GM23338 (cell line): ENCODE measurements at regions not wholly inside any gene's neighbourhood (a gene's known extent, or its start where the extent isn't known, plus 50 kb on each side); places are given as distances from the start of the nearest gene placed in this dataset.

Source experiments
- EZH2 ChIP-seq: fragments of 200-600 bp; sonication (generic); IDR thresholded peaks from one replicate; pipeline ENCODE4 v1.8.0; 2017; ENCODE audit warnings: antibody characterized with exemption, mild to moderate bottlenecking, low read depth; ENCODE audit not compliant: unreplicated experiment
- JUNB ChIP-seq: IDR thresholded peaks from one replicate; pipeline ENCODE4 v1.6.1; 2016; ENCODE audit warnings: antibody characterized with exemption; ENCODE audit not compliant: unreplicated experiment
- TF ChIP-seq, protein P1 (sequence below), 2 experiments: fragments of 200-600 bp in 1 of 2; sonication (generic) in 1 of 2; conservative IDR thresholded peaks; 2 replicates each; pipeline versions ENCODE4 v1.5.1 to v1.6.1; 2016 to 2017; ENCODE audit warnings: antibody characterized with exemption in 2 of 2, low read depth in 2 of 2, mild to moderate bottlenecking in 2 of 2, moderate library complexity in 1 of 2

DNA sequence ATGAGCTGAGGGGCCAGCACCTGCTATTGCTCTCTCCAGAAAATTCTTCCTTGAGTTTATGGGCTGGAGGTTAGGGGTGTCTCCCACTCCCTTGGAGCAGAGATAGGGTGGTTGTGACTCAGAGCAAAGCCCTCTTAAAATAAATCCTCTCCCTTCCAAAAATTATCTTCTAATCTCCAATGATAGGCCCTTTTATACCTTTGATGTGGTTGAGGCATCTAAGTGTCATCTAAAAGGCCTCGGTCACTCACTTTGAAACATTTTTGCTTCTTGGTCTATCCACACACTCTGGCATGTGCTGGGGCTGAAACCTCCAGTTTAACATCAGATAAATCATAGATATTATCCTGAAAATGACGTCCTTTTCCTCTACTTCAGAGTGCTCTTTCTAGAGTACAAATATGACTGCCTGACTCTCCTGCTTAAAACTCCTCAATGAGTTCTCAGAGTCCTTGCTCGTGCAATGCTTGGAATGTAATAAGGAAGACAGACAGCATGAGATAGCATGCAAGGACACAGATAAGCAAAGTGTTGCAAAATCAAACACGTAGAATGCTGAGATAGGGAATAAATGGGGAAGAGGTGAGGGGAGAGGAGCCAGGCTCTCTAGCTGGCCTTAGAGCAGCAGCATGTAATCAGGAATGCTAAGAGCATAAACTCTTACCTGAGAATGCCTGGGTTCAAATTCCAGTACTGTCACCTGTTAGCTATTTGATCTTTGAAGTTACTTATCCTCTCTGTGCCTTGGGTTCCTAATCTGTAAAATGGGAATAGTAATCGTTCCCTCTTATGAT lies 374.1 kb upstream of the CITED2 start:
- TF ChIP-seq EZH2 (no peak), JUNB (no peak)
- TF ChIP-seq, protein P1, sequence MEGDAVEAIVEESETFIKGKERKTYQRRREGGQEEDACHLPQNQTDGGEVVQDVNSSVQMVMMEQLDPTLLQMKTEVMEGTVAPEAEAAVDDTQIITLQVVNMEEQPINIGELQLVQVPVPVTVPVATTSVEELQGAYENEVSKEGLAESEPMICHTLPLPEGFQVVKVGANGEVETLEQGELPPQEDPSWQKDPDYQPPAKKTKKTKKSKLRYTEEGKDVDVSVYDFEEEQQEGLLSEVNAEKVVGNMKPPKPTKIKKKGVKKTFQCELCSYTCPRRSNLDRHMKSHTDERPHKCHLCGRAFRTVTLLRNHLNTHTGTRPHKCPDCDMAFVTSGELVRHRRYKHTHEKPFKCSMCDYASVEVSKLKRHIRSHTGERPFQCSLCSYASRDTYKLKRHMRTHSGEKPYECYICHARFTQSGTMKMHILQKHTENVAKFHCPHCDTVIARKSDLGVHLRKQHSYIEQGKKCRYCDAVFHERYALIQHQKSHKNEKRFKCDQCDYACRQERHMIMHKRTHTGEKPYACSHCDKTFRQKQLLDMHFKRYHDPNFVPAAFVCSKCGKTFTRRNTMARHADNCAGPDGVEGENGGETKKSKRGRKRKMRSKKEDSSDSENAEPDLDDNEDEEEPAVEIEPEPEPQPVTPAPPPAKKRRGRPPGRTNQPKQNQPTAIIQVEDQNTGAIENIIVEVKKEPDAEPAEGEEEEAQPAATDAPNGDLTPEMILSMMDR (conservative IDR thresholded peaks at IDR 0.05; ENCODE audit: low read depth in 2 of 2) = no peak
